ENCODE measurements at regions not wholly inside any gene's neighbourhood (a gene's known extent, or its start where the extent isn't known, plus 50 kb on each side); places are given as distances from the start of the nearest gene placed in this dataset.
"Not testable (repeated sequence)": the region's sequence is repeated elsewhere in the genome, so short reads cannot be mapped to it uniquely, and the experiment has no call there.

GRCh38 chr2:166775176-166775575 is 113.1 kb upstream of the XIRP2 start:
- Histone ChIP-seq H3K9ac (ENCODE audit: low read length in 5 of 5) (no peak overlapping the region), H3K4me3 (ENCODE audit: low read depth in 1 of 5, low read length in 5 of 5) (no peak overlapping the region), H3K27me3 (ENCODE audit: control insufficient read depth in 5 of 5, insufficient read depth in 4 of 5, low read length in 5 of 5) (no peaks in the 10 kb centered on the region), H3K4me1 (ENCODE audit: control insufficient read depth in 5 of 5, insufficient read depth in 5 of 5, low read length in 5 of 5) (no peaks in the 10 kb centered on the region), H3K36me3 (ENCODE audit: control insufficient read depth in 5 of 5, insufficient read depth in 5 of 5, low read length in 5 of 5) (no peaks in the 10 kb centered on the region), H3K9me3 (ENCODE audit: control insufficient read depth in 5 of 5, low read length in 5 of 5) (no peaks in the 10 kb centered on the region), H3K27ac (ENCODE audit: low read depth, low read length) (no peak overlapping the region)

- Histone ChIP-seq H3K4me3 (ENCODE audit: low read depth in 1 of 5, low read length in 5 of 5) (no peak overlapping the region), H3K36me3 (ENCODE audit: control insufficient read depth in 5 of 5, insufficient read depth in 5 of 5, low read length in 5 of 5) (no peaks in the 10 kb centered on the region), H3K9me3 (ENCODE audit: control insufficient read depth in 5 of 5, low read length in 5 of 5) (peaks cover 0 to 3% (median 0%) of the 10 kb centered on the region in 5 donors), H3K4me1 (ENCODE audit: control insufficient read depth in 5 of 5, insufficient read depth in 5 of 5, low read length in 5 of 5) (no peaks in the 10 kb centered on the region), H3K9ac (ENCODE audit: low read length in 5 of 5) (no peak overlapping the region), H3K27ac (ENCODE audit: low read depth, low read length) (no peak overlapping the region), H3K27me3 (ENCODE audit: control insufficient read depth in 5 of 5, insufficient read depth in 4 of 5, low read length in 5 of 5) (no peaks in the 10 kb centered on the region)
These were observed 114.9 kb upstream of the XIRP2 start for GRCh38 chr2:166773308-166773949.

GRCh38 chr2:166768393-166769123 is 119.7 kb upstream of the XIRP2 start:
- no peak overlapping the region for H3K9ac ChIP-seq (ENCODE audit: low read length in 5 of 5)
- H3K4me3 ChIP-seq (ENCODE audit: low read depth in 1 of 5, low read length in 5 of 5): no peak overlapping the region

GRCh38 chr2:166766769-166767322 is 121.4 kb upstream of the XIRP2 start:
- H3K9ac ChIP-seq (ENCODE audit: low read length in 5 of 5); H3K27ac ChIP-seq (ENCODE audit: low read depth, low read length); H3K4me1 ChIP-seq (ENCODE audit: control insufficient read depth in 5 of 5, insufficient read depth in 5 of 5, low read length in 5 of 5); H3K4me3 ChIP-seq (ENCODE audit: low read depth in 1 of 5, low read length in 5 of 5); H3K27me3 ChIP-seq (ENCODE audit: control insufficient read depth in 5 of 5, insufficient read depth in 4 of 5, low read length in 5 of 5); H3K9me3 ChIP-seq (ENCODE audit: control insufficient read depth in 5 of 5, low read length in 5 of 5); H3K36me3 ChIP-seq (ENCODE audit: control insufficient read depth in 5 of 5, insufficient read depth in 5 of 5, low read length in 5 of 5): not testable (repeated sequence)

More at GRCh38 chr2:166768393-166769123, 119.7 kb upstream of the XIRP2 start:
- peaks cover 0 to 6% (median 0%) of the 10 kb centered on the region in 5 donors for H3K9me3 ChIP-seq (ENCODE audit: control insufficient read depth in 5 of 5, low read length in 5 of 5)
- H3K36me3 ChIP-seq (ENCODE audit: control insufficient read depth in 5 of 5, insufficient read depth in 5 of 5, low read length in 5 of 5): no peaks in the 10 kb centered on the region
- H3K27me3 ChIP-seq (ENCODE audit: control insufficient read depth in 5 of 5, insufficient read depth in 4 of 5, low read length in 5 of 5): no peaks in the 10 kb centered on the region
- H3K4me1 ChIP-seq (ENCODE audit: control insufficient read depth in 5 of 5, insufficient read depth in 5 of 5, low read length in 5 of 5): no peaks in the 10 kb centered on the region
- no peak overlapping the region for H3K27ac ChIP-seq (ENCODE audit: low read depth, low read length)

GRCh38 chr2:166766220-166766619 is 122.1 kb upstream of the XIRP2 start:
- no peak overlapping the region for H3K9ac ChIP-seq (ENCODE audit: low read length in 5 of 5)
- no peaks in the 10 kb centered on the region for H3K4me1 ChIP-seq (ENCODE audit: control insufficient read depth in 5 of 5, insufficient read depth in 5 of 5, low read length in 5 of 5)
- no peaks in the 10 kb centered on the region for H3K27me3 ChIP-seq (ENCODE audit: control insufficient read depth in 5 of 5, insufficient read depth in 4 of 5, low read length in 5 of 5)
- H3K36me3 ChIP-seq (ENCODE audit: control insufficient read depth in 5 of 5, insufficient read depth in 5 of 5, low read length in 5 of 5): no peaks in the 10 kb centered on the region
- H3K9me3 ChIP-seq (ENCODE audit: control insufficient read depth in 5 of 5, low read length in 5 of 5): peaks cover 0 to 6% (median 0%) of the 10 kb centered on the region in 5 donors
- H3K27ac ChIP-seq (ENCODE audit: low read depth, low read length): no peak overlapping the region
- H3K4me3 ChIP-seq (ENCODE audit: low read depth in 1 of 5, low read length in 5 of 5): no peak overlapping the region

GRCh38 chr2:166765141-166765540 is 123.1 kb upstream of the XIRP2 start:
- Histone ChIP-seq H3K9me3 (ENCODE audit: control insufficient read depth in 5 of 5, low read length in 5 of 5) (peaks cover 0 to 6% (median 0%) of the 10 kb centered on the region in 5 donors), H3K27ac (ENCODE audit: low read depth, low read length) (no peak overlapping the region), H3K27me3 (ENCODE audit: control insufficient read depth in 5 of 5, insufficient read depth in 4 of 5, low read length in 5 of 5) (no peaks in the 10 kb centered on the region), H3K36me3 (ENCODE audit: control insufficient read depth in 5 of 5, insufficient read depth in 5 of 5, low read length in 5 of 5) (no peaks in the 10 kb centered on the region), H3K9ac (ENCODE audit: low read length in 5 of 5) (no peak overlapping the region), H3K4me1 (ENCODE audit: control insufficient read depth in 5 of 5, insufficient read depth in 5 of 5, low read length in 5 of 5) (no peaks in the 10 kb centered on the region), H3K4me3 (ENCODE audit: low read depth in 1 of 5, low read length in 5 of 5) (no peak overlapping the region)

- no peaks in the 10 kb centered on the region for H3K27me3 ChIP-seq (ENCODE audit: control insufficient read depth in 5 of 5, insufficient read depth in 4 of 5, low read length in 5 of 5)
- H3K36me3 ChIP-seq (ENCODE audit: control insufficient read depth in 5 of 5, insufficient read depth in 5 of 5, low read length in 5 of 5): no peaks in the 10 kb centered on the region
- H3K4me1 ChIP-seq (ENCODE audit: control insufficient read depth in 5 of 5, insufficient read depth in 5 of 5, low read length in 5 of 5): no peaks in the 10 kb centered on the region
- no peak overlapping the region for H3K27ac ChIP-seq (ENCODE audit: low read depth, low read length)
- H3K4me3 ChIP-seq (ENCODE audit: low read depth in 1 of 5, low read length in 5 of 5): no peak overlapping the region
- peaks cover 0 to 6% (median 0%) of the 10 kb centered on the region in 5 donors for H3K9me3 ChIP-seq (ENCODE audit: control insufficient read depth in 5 of 5, low read length in 5 of 5)
- no peak overlapping the region for H3K9ac ChIP-seq (ENCODE audit: low read length in 5 of 5)
These were observed 123.6 kb upstream of the XIRP2 start for GRCh38 chr2:166764702-166765101.

GRCh38 chr2:166764216-166764615 is 124.1 kb upstream of the XIRP2 start:
- H3K36me3 ChIP-seq (ENCODE audit: control insufficient read depth in 5 of 5, insufficient read depth in 5 of 5, low read length in 5 of 5): no peaks in the 10 kb centered on the region
- peaks cover 0 to 6% (median 0%) of the 10 kb centered on the region in 5 donors for H3K9me3 ChIP-seq (ENCODE audit: control insufficient read depth in 5 of 5, low read length in 5 of 5)
- H3K9ac ChIP-seq (ENCODE audit: low read length in 5 of 5): no peak overlapping the region
- H3K4me1 ChIP-seq (ENCODE audit: control insufficient read depth in 5 of 5, insufficient read depth in 5 of 5, low read length in 5 of 5): no peaks in the 10 kb centered on the region
- H3K27ac ChIP-seq (ENCODE audit: low read depth, low read length): no peak overlapping the region
- H3K4me3 ChIP-seq (ENCODE audit: low read depth in 1 of 5, low read length in 5 of 5): no peak overlapping the region
- no peaks in the 10 kb centered on the region for H3K27me3 ChIP-seq (ENCODE audit: control insufficient read depth in 5 of 5, insufficient read depth in 4 of 5, low read length in 5 of 5)

- Histone ChIP-seq H3K9ac (ENCODE audit: low read length in 5 of 5) (no peak overlapping the region), H3K4me1 (ENCODE audit: control insufficient read depth in 5 of 5, insufficient read depth in 5 of 5, low read length in 5 of 5) (no peaks in the 10 kb centered on the region), H3K9me3 (ENCODE audit: control insufficient read depth in 5 of 5, low read length in 5 of 5) (peaks cover 0 to 3% (median 0%) of the 10 kb centered on the region in 5 donors), H3K4me3 (ENCODE audit: low read depth in 1 of 5, low read length in 5 of 5) (no peak overlapping the region), H3K36me3 (ENCODE audit: control insufficient read depth in 5 of 5, insufficient read depth in 5 of 5, low read length in 5 of 5) (no peaks in the 10 kb centered on the region), H3K27me3 (ENCODE audit: control insufficient read depth in 5 of 5, insufficient read depth in 4 of 5, low read length in 5 of 5) (no peaks in the 10 kb centered on the region), H3K27ac (ENCODE audit: low read depth, low read length) (no peak overlapping the region)
These were observed 125.5 kb upstream of the XIRP2 start for GRCh38 chr2:166762746-166763145.

GRCh38 chr2:166758956-166759355 is 129.3 kb upstream of the XIRP2 start:
- Histone ChIP-seq H3K27ac (ENCODE audit: low read depth, low read length) (no peak overlapping the region), H3K36me3 (ENCODE audit: control insufficient read depth in 5 of 5, insufficient read depth in 5 of 5, low read length in 5 of 5) (no peaks in the 10 kb centered on the region), H3K9ac (ENCODE audit: low read length in 5 of 5) (no peak overlapping the region), H3K27me3 (ENCODE audit: control insufficient read depth in 5 of 5, insufficient read depth in 4 of 5, low read length in 5 of 5) (no peaks in the 10 kb centered on the region), H3K4me1 (ENCODE audit: control insufficient read depth in 5 of 5, insufficient read depth in 5 of 5, low read length in 5 of 5) (no peaks in the 10 kb centered on the region), H3K9me3 (ENCODE audit: control insufficient read depth in 5 of 5, low read length in 5 of 5) (peaks cover 0 to 3% (median 0%) of the 10 kb centered on the region in 5 donors), H3K4me3 (ENCODE audit: low read depth in 1 of 5, low read length in 5 of 5) (no peak overlapping the region)

All from subcutaneous abdominal adipose tissue (tissue), 5 donors.